GM12892 (cell line): ENCODE measurements at regions not wholly inside any gene's neighbourhood (a gene's known extent, or its start where the extent isn't known, plus 50 kb on each side); places are given as distances from the start of the nearest gene placed in this dataset.

Experiments
- POLR2A ChIP-seq: IDR thresholded peaks from 2 replicates; pipeline ENCODE4 v1.6.1; 2011; ENCODE audit warnings: low read depth, low read length, control low read depth
- POLR2AphosphoS5 ChIP-seq: IDR thresholded peaks from 2 replicates; pipeline ENCODE4 v1.6.1; 2011; ENCODE audit warnings: low read depth, low read length, control low read depth
- TAF1 ChIP-seq: IDR thresholded peaks from 2 replicates; pipeline ENCODE4 v1.6.1; 2011; ENCODE audit warnings: low read depth, mild to moderate bottlenecking, control low read depth, low read length, borderline replicate concordance

- TF ChIP-seq POLR2AphosphoS5 (no peak), POLR2A (no peak), TAF1 (no peak)
Measured at GRCh38 chr10:29830531-29831512, 196.1 kb upstream of the SVIL start.
